Osteocyte (in vitro differentiated cells): ENCODE measurements at regions not wholly inside any gene's neighbourhood (a gene's known extent, or its start where the extent isn't known, plus 50 kb on each side); places are given as distances from the start of the nearest gene placed in this dataset.

Experiments
- DNase-seq: peaks from one replicate; pipeline ENCODE4 v3.0.0; 2021; ENCODE audit warnings: mixed read lengths; ENCODE audit not compliant: unreplicated experiment; ENCODE audit errors: extremely low spot score
- H3K27ac Mint-ChIP-seq: one replicate; pipeline ENCODE4 v1.8.0; 2021; ENCODE audit warnings: mild to moderate bottlenecking, mixed read lengths; ENCODE audit not compliant: unreplicated experiment
- H3K27me3 Mint-ChIP-seq: one replicate; pipeline ENCODE4 v1.8.0; 2021; ENCODE audit warnings: mixed read lengths; ENCODE audit not compliant: unreplicated experiment
- H3K36me3 Mint-ChIP-seq: one replicate; pipeline ENCODE4 v1.8.0; 2021; ENCODE audit warnings: mixed read lengths; ENCODE audit not compliant: unreplicated experiment
- H3K4me1 Mint-ChIP-seq: one replicate; pipeline ENCODE4 v1.8.0; 2021; ENCODE audit warnings: mixed read lengths; ENCODE audit not compliant: unreplicated experiment
- H3K4me3 Mint-ChIP-seq: one replicate; pipeline ENCODE4 v1.8.0; 2021; ENCODE audit warnings: mild to moderate bottlenecking, moderate library complexity, mixed read lengths; ENCODE audit not compliant: unreplicated experiment
- H3K9me3 Mint-ChIP-seq: one replicate; pipeline ENCODE4 v1.8.0; 2021; ENCODE audit warnings: mixed read lengths; ENCODE audit not compliant: unreplicated experiment
- TF ChIP-seq, protein P1 (sequence below): fragments of 200-600 bp; sonication (generic); IDR thresholded peaks from 2 replicates; pipeline ENCODE4 v1.5.0; 2021; ENCODE audit warnings: antibody characterized with exemption, mild to moderate bottlenecking, moderate library complexity

- H3K4me1 Mint-ChIP-seq = peaks cover 9% of the 10 kb centered on the region
- TF ChIP-seq, protein P1, sequence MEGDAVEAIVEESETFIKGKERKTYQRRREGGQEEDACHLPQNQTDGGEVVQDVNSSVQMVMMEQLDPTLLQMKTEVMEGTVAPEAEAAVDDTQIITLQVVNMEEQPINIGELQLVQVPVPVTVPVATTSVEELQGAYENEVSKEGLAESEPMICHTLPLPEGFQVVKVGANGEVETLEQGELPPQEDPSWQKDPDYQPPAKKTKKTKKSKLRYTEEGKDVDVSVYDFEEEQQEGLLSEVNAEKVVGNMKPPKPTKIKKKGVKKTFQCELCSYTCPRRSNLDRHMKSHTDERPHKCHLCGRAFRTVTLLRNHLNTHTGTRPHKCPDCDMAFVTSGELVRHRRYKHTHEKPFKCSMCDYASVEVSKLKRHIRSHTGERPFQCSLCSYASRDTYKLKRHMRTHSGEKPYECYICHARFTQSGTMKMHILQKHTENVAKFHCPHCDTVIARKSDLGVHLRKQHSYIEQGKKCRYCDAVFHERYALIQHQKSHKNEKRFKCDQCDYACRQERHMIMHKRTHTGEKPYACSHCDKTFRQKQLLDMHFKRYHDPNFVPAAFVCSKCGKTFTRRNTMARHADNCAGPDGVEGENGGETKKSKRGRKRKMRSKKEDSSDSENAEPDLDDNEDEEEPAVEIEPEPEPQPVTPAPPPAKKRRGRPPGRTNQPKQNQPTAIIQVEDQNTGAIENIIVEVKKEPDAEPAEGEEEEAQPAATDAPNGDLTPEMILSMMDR = no peak
- H3K27ac Mint-ChIP-seq = no peak overlapping the region
- no peaks in the 10 kb centered on the region for H3K9me3 Mint-ChIP-seq
- H3K36me3 Mint-ChIP-seq = no peaks in the 10 kb centered on the region
- H3K27me3 Mint-ChIP-seq = no peaks in the 10 kb centered on the region
- no peak overlapping the region for H3K4me3 Mint-ChIP-seq
- DNase-seq = peak; percentile 49
Measured at GRCh38 chr2:234705108-234705507, 208.2 kb upstream of the ARL4C start.

DNA sequence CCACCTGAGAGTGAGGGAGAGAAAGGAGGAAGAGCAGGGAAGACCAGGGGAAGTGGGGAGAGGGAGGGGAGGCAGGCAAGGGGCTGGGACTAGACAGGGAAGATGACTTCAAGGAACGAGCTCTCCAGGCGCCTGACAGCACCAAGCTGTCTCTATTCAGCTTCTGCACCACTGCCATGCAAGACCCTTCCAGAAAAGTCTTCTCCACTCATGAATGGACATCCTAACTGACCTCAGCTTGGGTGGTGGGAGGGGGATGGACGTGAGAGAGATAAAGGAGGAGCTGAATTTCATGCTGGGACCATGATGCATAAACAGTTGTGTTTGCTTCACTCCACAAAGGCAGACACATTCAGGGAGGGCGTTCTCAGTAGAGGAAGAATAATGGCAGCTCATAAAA, 206.4 kb upstream of the ARL4C start:
- no peak for DNase-seq
- H3K9me3 Mint-ChIP-seq = no peaks in the 10 kb centered on the region
- H3K4me3 Mint-ChIP-seq = no peak overlapping the region
- H3K36me3 Mint-ChIP-seq = no peaks in the 10 kb centered on the region
- TF ChIP-seq, protein P1 = no peak
- no peaks in the 10 kb centered on the region for H3K27me3 Mint-ChIP-seq
- H3K4me1 Mint-ChIP-seq = peaks cover 9% of the 10 kb centered on the region
- no peak overlapping the region for H3K27ac Mint-ChIP-seq

DNA sequence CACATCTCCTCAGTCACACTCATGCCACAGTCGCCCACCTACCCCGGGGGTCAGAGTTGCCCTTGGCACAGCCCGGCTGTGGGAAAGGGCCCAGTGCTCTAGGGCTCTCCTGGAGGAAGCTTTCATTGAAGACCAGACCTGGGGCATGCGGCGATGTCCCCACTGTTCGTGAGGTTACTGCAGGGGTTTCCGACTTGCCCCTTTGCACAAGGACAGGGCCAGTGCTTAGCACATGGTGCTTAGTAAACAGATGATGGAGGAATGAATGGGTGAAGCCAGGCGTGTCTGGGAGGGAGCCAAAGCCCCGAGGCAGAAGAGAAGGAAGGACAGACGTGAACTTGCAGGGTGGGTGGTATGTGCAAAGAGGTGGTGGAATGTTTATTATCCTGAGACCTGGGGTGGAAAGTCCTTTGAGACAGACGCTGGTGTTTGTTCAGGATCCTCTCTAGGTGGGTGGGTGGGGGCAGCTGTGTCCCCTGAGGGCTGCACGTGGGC, 205.9 kb upstream of the ARL4C start:
- DNase-seq = peak; percentile 79
- H3K27ac Mint-ChIP-seq = no peak overlapping the region
- TF ChIP-seq, protein P1 = no peak
- peaks cover 9% of the 10 kb centered on the region for H3K4me1 Mint-ChIP-seq
- H3K4me3 Mint-ChIP-seq = no peak overlapping the region
- H3K9me3 Mint-ChIP-seq = peaks cover 1% of the 10 kb centered on the region
- H3K36me3 Mint-ChIP-seq = no peaks in the 10 kb centered on the region
- H3K27me3 Mint-ChIP-seq = no peaks in the 10 kb centered on the region

DNA sequence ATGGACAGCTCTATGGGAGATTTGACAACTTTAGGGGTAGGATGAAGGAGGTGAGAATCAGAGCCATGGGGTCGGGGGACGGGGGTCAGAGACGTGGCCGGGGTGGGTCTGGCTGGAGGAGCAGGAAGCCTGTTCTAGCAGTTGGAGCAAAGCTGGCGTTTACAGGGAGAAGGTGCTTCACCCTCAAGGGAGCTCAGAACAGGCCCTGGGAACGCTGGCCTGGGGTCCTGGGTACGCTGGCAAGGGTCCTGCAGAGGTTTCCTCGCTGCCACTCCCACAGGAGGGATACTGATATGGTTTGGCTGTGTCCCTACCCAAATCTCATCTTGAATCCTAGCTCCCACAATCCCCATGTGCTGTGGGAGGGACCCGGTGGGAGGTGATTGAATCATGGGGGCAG, 205.0 kb upstream of the ARL4C start:
- TF ChIP-seq, protein P1 = no peak
- no peaks in the 10 kb centered on the region for H3K27me3 Mint-ChIP-seq
- DNase-seq = no peak
- H3K36me3 Mint-ChIP-seq = peaks cover 3% of the 10 kb centered on the region
- no peak overlapping the region for H3K27ac Mint-ChIP-seq
- H3K4me3 Mint-ChIP-seq = no peak overlapping the region
- peaks cover 9% of the 10 kb centered on the region for H3K4me1 Mint-ChIP-seq
- peaks cover 5% of the 10 kb centered on the region for H3K9me3 Mint-ChIP-seq

DNA sequence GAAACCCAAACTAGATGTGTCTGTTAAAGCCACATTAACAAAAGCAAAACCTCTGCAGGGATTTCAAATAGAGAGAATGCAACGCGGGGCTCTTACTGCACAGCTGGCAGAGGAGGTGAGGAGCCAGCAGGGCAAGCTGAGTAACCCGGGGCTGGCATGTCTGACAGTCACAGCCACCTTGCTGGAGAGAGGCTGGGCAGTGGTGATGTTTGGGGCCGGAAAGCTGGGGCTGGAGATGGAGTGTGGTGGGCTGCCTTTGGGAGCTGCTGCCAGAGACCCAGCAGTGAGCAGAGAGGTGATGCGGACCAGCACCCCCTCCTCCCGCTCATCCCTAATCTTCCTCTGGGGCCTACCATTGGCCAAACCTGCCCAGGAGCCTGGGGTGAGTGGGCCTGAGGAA, 204.5 kb upstream of the ARL4C start:
- Mint-ChIP-seq H3K4me1 (peaks cover 9% of the 10 kb centered on the region), H3K36me3 (peaks cover 3% of the 10 kb centered on the region), H3K9me3 (peaks cover 5% of the 10 kb centered on the region), H3K27me3 (no peaks in the 10 kb centered on the region), H3K4me3 (no peak overlapping the region), H3K27ac (no peak overlapping the region)
- peak; percentile 66 for DNase-seq
- TF ChIP-seq, protein P1 = no peak
